A549 (cell line): ENCODE measurements at regions not wholly inside any gene's neighbourhood (a gene's known extent, or its start where the extent isn't known, plus 50 kb on each side); places are given as distances from the start of the nearest gene placed in this dataset.

Source experiments
- ATAC-seq, 2 experiments: fragments of 200-7000 bp in 1 of 2; fragments of >200 bp in 1 of 2; cut with Nextera tagmentation in 1 of 2; cut with Tn5 transposase in 1 of 2; 3 replicates each; pipeline versions ENCODE4 v1.8.0 to v1.9.1; 2018 to 2020; ENCODE audit warnings: mild to moderate bottlenecking in 1 of 2, moderate library complexity in 1 of 2
- CTCF ChIA-PET: fragments of 300-600 bp; sonication (Branson Sonifier 250); formaldehyde crosslinking; extraction: SDS; loops from one replicate; lab custom pipeline; 2021; ENCODE audit warnings: antibody characterized with exemption, inconsistent platforms; lab: Yijun Ruan, JAX
- POLR2A ChIA-PET: fragments of 350-600 bp; formaldehyde crosslinking; extraction: SDS; loops from one replicate; lab custom pipeline; 2021; ENCODE audit warnings: antibody characterized with exemption, inconsistent platforms; lab: Yijun Ruan, JAX
- DNase-seq, 2 experiments: peaks; one replicate each; pipeline versions ENCODE4 v3.0.0 to v3.0.0-alpha.2; 2011 to 2016; ENCODE audit warnings: low read depth in 1 of 2, low spot score in 1 of 2
- FAIRE-seq: peaks from 2 replicates; lab custom pipeline; 2011; peaks lifted over from hg19 to GRCh38; lab: Jason Lieb, UNC
- H3K27ac ChIP-seq, 2 experiments: fragments of >200 bp; sonication (Bioruptor Twin); formaldehyde crosslinking; 3 replicates each; pipeline ENCODE4 v1.5.1; 2016 to 2017
- H3K4me1 ChIP-seq: fragments of >200 bp; sonication (Bioruptor Twin); formaldehyde crosslinking; 3 replicates; pipeline ENCODE4 v1.6.1; 2016
- H3K4me2 ChIP-seq: fragments of >200 bp; sonication (Bioruptor Twin); formaldehyde crosslinking; 3 replicates; pipeline ENCODE4 v1.6.1; 2016
- H3K4me3 ChIP-seq: fragments of >200 bp; sonication (Bioruptor Twin); formaldehyde crosslinking; 3 replicates; pipeline ENCODE4 v1.5.1; 2016
- H3K9me3 ChIP-seq: fragments of >200 bp; sonication (Bioruptor Twin); formaldehyde crosslinking; 3 replicates; pipeline ENCODE4 v1.6.1; 2016
- ATOH8 ChIP-seq: fragments of 250-450 bp; sonication (Bioruptor Pico); IDR thresholded peaks from 2 replicates; pipeline ENCODE4 v1.5.0; 2020; ENCODE audit warnings: low read depth, mild to moderate bottlenecking, moderate library complexity
- CEBPB ChIP-seq, 2 experiments: fragments of >200 bp in 1 of 2; sonication (Bioruptor Twin) in 1 of 2; formaldehyde crosslinking in 1 of 2; IDR thresholded peaks; 2 replicates each; pipeline ENCODE4 v1.6.1; 2012 to 2016
- CHD4 ChIP-seq: fragments of 200-600 bp; sonication (generic); IDR thresholded peaks from 2 replicates; pipeline ENCODE4 v1.6.1; 2016; ENCODE audit warnings: antibody characterized with exemption, mild to moderate bottlenecking, borderline replicate concordance
- EHF ChIP-seq: fragments of 250-450 bp; sonication (Bioruptor Pico); IDR thresholded peaks from 2 replicates; pipeline ENCODE4 v1.5.0; 2020; ENCODE audit warnings: mild to moderate bottlenecking
- EP300 ChIP-seq, 2 experiments: fragments of >200 bp; sonication (Bioruptor Twin); formaldehyde crosslinking; IDR thresholded peaks; 2 replicates in 1 of 2; 3 replicates in 1 of 2; pipeline ENCODE4 v1.6.1; 2016 to 2017
- ESRRA ChIP-seq: fragments of 150-350 bp; IDR thresholded peaks from 2 replicates; pipeline ENCODE4 v1.6.1; 2014; ENCODE audit warnings: mild to moderate bottlenecking, low read length, borderline replicate concordance
- FOSL2 ChIP-seq, 2 experiments: fragments of 450-650 bp in 1 of 2; fragments of >200 bp in 1 of 2; sonication (Bioruptor Twin) in 1 of 2; formaldehyde crosslinking; IDR thresholded peaks; 2 replicates each; pipeline versions ENCODE4 v1.5.0 to v1.6.1; 2016 to 2020; ENCODE audit warnings: mild to moderate bottlenecking in 1 of 2, moderate library complexity in 1 of 2
- GATA3 ChIP-seq: IDR thresholded peaks from 2 replicates; pipeline ENCODE4 v1.6.1; 2012; ENCODE audit warnings: borderline replicate concordance
- HDAC2 ChIP-seq: fragments of 200-600 bp; sonication (generic); IDR thresholded peaks from 2 replicates; pipeline ENCODE4 v1.6.1; 2016
- HES2 ChIP-seq: fragments of >200 bp; sonication (Bioruptor Twin); formaldehyde crosslinking; IDR thresholded peaks from 2 replicates; pipeline ENCODE4 v1.6.1; 2016
- HOXA7 ChIP-seq: fragments of 250-450 bp; sonication (Bioruptor Pico); IDR thresholded peaks from 2 replicates; pipeline ENCODE4 v1.5.0; 2020; ENCODE audit warnings: mild to moderate bottlenecking, moderate library complexity
- HOXB5 ChIP-seq: fragments of 250-450 bp; sonication (Bioruptor Pico); IDR thresholded peaks from 2 replicates; pipeline ENCODE4 v1.5.0; 2020; ENCODE audit warnings: mild to moderate bottlenecking, moderate library complexity
- JUN ChIP-seq, 2 experiments: fragments of >200 bp; sonication (Bioruptor Twin); formaldehyde crosslinking; IDR thresholded peaks; 2 replicates in 1 of 2; 3 replicates in 1 of 2; pipeline ENCODE4 v1.6.1; 2016 to 2017
- JUNB ChIP-seq: fragments of >200 bp; sonication (Bioruptor Twin); formaldehyde crosslinking; IDR thresholded peaks from 2 replicates; pipeline ENCODE4 v1.6.1; 2016
- MAZ ChIP-seq: fragments of 150-350 bp; IDR thresholded peaks from 2 replicates; pipeline ENCODE4 v1.6.1; 2014; ENCODE audit warnings: antibody characterized with exemption, low read depth, low read length, borderline replicate concordance
- NPAS2 ChIP-seq: fragments of 250-450 bp; sonication (Bioruptor Pico); IDR thresholded peaks from 2 replicates; pipeline ENCODE4 v1.8.0; 2022; ENCODE audit warnings: mild to moderate bottlenecking, moderate library complexity, borderline replicate concordance
- POLR2AphosphoS2 ChIP-seq: conservative IDR thresholded peaks from 2 replicates; pipeline ENCODE4 v1.6.1; 2012; ENCODE audit warnings: low read length, improper control_type of control experiment, inconsistent platforms
- RCOR1 ChIP-seq: fragments of 150-350 bp; IDR thresholded peaks from 2 replicates; pipeline ENCODE4 v1.6.1; 2014; ENCODE audit warnings: antibody characterized with exemption, low read length, low read depth
- SMC3 ChIP-seq: fragments of >200 bp; sonication (Bioruptor Twin); formaldehyde crosslinking; IDR thresholded peaks from 3 replicates; pipeline ENCODE4 v1.6.1; 2018; ENCODE audit warnings: inconsistent platforms
- SREBF2 ChIP-seq: fragments of 450-650 bp; IDR thresholded peaks from 2 replicates; pipeline ENCODE4 v1.6.1; 2014; ENCODE audit warnings: mild to moderate bottlenecking, moderate library complexity
- TFCP2L1 ChIP-seq: fragments of 250-450 bp; sonication (Bioruptor Pico); IDR thresholded peaks from 2 replicates; pipeline ENCODE4 v1.5.0; 2021; ENCODE audit warnings: mild to moderate bottlenecking
- TP53 ChIP-seq: fragments of 250-450 bp; sonication (Bioruptor Pico); IDR thresholded peaks from 2 replicates; pipeline ENCODE4 v1.5.0; 2021; ENCODE audit warnings: mild to moderate bottlenecking, moderate library complexity
- ZC3H11A ChIP-seq: fragments of 450-650 bp; IDR thresholded peaks from 2 replicates; pipeline ENCODE4 v1.6.1; 2014; ENCODE audit warnings: antibody characterized with exemption, mild to moderate bottlenecking
- ZNF302 ChIP-seq: fragments of 250-450 bp; sonication (Bioruptor Pico); IDR thresholded peaks from 2 replicates; pipeline ENCODE4 v1.9.0; 2021; ENCODE audit warnings: inconsistent platforms, mild to moderate bottlenecking, moderate library complexity
- ZSCAN20 ChIP-seq: fragments of 250-450 bp; sonication (Bioruptor Pico); IDR thresholded peaks from 2 replicates; pipeline ENCODE4 v1.8.0; 2022; ENCODE audit warnings: mild to moderate bottlenecking, moderate library complexity
- WGBS: methylation state at CpG from one replicate; pipeline ENCODE4 v1.1.6; 2017; ENCODE audit errors: missing lambda C conversion rate; 5-methylcytosine and 5-hydroxymethylcytosine counted together
- TF ChIP-seq, protein P1 (sequence below): fragments of 450-650 bp; IDR thresholded peaks from 2 replicates; pipeline ENCODE4 v1.6.1; 2014; ENCODE audit warnings: antibody characterized with exemption
- TF ChIP-seq, protein P2 (sequence below): fragments of 150-350 bp; IDR thresholded peaks from 2 replicates; pipeline ENCODE4 v1.6.1; 2014; ENCODE audit warnings: low read depth, mild to moderate bottlenecking, low read length
- TF ChIP-seq, protein P3 (sequence below): fragments of 250-450 bp; sonication (Bioruptor Pico); IDR thresholded peaks from 2 replicates; pipeline ENCODE4 v1.5.0; 2021; ENCODE audit warnings: mild to moderate bottlenecking, moderate library complexity, borderline replicate concordance
- TF ChIP-seq, protein P4 (sequence below): fragments of >200 bp; sonication (Bioruptor Twin); formaldehyde crosslinking; IDR thresholded peaks from 3 replicates; pipeline ENCODE4 v1.6.1; 2016

DNA sequence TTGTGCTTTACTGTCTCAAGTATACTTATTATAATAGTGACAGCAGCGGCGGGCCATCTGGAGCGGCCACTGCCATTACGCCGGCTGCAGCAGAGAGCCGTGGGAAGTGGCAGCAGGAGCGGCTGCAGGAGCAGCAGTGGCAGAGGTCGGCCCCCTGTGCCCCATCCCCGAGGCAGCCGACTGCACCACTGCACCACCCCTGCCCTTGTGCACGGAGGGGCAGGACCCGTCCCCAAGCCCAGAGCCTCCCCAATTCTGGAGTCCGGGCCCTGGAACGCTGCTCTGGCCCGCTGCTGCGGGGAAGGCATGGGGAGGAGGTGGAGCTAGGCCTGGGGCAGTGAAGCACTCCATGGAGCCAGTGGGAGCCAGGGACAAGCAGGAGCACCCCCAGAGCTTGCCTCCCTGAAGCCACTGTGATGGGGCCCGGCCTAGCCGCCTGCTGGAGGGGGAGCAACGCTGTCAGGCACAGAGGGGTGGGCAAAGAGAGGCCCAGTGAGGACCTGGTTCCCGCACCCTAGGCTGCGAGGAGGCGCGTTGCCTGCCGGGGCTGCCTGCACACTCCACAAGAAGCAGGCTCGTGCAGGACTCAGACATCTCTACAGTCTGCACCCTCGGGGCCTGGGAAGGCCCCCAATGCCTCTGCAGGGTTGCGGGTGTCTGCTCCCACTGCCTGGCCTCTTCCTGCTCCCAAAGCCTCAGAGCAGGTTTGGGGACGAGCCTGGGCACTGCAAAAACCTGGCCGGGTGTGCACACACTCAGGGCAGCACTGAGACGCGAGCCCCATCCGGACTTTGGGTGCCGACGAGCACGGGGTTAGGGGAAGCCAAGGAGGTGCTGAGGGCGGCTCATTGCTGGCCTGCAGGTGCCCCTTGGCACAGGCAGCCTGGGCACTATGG is 74.2 kb upstream of the RASSF8 start (continued):
- TF ChIP-seq, protein P1, sequence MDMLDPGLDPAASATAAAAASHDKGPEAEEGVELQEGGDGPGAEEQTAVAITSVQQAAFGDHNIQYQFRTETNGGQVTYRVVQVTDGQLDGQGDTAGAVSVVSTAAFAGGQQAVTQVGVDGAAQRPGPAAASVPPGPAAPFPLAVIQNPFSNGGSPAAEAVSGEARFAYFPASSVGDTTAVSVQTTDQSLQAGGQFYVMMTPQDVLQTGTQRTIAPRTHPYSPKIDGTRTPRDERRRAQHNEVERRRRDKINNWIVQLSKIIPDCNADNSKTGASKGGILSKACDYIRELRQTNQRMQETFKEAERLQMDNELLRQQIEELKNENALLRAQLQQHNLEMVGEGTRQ, result no peak
- TF ChIP-seq, protein P2, sequence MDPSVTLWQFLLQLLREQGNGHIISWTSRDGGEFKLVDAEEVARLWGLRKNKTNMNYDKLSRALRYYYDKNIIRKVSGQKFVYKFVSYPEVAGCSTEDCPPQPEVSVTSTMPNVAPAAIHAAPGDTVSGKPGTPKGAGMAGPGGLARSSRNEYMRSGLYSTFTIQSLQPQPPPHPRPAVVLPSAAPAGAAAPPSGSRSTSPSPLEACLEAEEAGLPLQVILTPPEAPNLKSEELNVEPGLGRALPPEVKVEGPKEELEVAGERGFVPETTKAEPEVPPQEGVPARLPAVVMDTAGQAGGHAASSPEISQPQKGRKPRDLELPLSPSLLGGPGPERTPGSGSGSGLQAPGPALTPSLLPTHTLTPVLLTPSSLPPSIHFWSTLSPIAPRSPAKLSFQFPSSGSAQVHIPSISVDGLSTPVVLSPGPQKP, result no peak

DNA sequence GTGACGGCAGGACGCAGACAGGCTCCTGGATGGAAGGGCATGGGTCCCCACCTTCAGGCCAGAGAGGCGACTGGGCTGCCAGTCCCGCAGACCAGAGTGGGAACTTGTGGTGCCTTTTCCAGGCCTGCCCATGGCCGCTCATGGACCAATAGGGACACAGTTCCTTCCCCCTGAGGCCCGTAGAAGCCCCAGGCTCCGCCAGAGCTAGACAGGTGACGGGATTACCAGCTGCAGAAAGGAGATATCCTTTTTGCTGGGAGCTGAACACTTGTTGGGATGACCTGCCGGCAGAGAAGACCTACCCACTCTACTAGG is 73.6 kb upstream of the RASSF8 start:
- Histone ChIP-seq H3K9me3 (no peaks in the 10 kb centered on the region), H3K27ac (no peak overlapping the region), H3K4me1 (no peaks in the 10 kb centered on the region), H3K4me2 (no peak overlapping the region), H3K4me3 (no peak overlapping the region)
- DNase-seq (no peak), ATAC-seq (no peak; a peak in 1 of 6 replicates), FAIRE-seq (no peak)
- CTCF ChIA-PET, result interaction anchor here (1.2 kb wide), 1 partner anchor 144 kb away, joined by 3 read pairs; no protein-coding TSS in a partner anchor
- 47% methylated on average over 5 of the region's 9 CpGs for WGBS
- POLR2A ChIA-PET, result no interaction called here
- TF ChIP-seq POLR2AphosphoS2, result no peak
- TF ChIP-seq ATOH8 (CRISPR knock-in tag), result no peak
- no peak for TF ChIP-seq CEBPB (IDR thresholded peaks at IDR 0.05)
- no peak for TF ChIP-seq EP300 (IDR thresholded peaks at IDR 0.05)
- no peak for TF ChIP-seq ZC3H11A
- TF ChIP-seq HOXB5 (CRISPR knock-in tag), result no peak
- no peak for TF ChIP-seq NPAS2 (CRISPR knock-in tag)
- no peak for TF ChIP-seq MAZ
- no peak for TF ChIP-seq HDAC2
- no peak for TF ChIP-seq RCOR1
- no peak for TF ChIP-seq SREBF2
- TF ChIP-seq GATA3, result no peak
- no peak for TF ChIP-seq HES2
- TF ChIP-seq SMC3, result no peak

DNA sequence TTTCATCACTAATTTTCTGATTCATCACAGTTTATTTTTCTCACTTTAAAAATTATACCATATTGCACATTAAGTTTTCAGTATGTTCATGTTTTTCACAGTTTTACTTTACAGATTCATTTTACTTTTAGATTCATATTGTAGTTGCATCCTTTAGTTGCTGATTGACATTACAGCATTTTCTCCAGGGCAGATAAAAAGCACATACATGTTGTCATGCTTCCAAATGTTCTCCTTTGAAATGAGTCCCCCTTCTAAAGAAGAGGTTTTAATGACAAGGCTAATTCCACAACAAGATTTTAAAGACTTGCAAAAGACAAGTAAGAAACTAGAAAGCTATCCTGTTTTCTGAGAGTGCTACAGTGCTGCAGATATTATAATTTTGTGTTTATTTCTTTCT is 72.1 kb upstream of the RASSF8 start:
- Histone ChIP-seq H3K27ac (no peak overlapping the region), H3K9me3 (no peaks in the 10 kb centered on the region), H3K4me3 (no peak overlapping the region), H3K4me1 (no peaks in the 10 kb centered on the region), H3K4me2 (no peak overlapping the region)
- FAIRE-seq (no peak), DNase-seq (no peak), ATAC-seq (no peak)
- POLR2A ChIA-PET, result no interaction called here
- TF ChIP-seq ZNF302 (CRISPR knock-in tag) (no peak), EHF (CRISPR knock-in tag) (no peak), TP53 (CRISPR knock-in tag) (no peak), ZSCAN20 (no peak), ZC3H11A (no peak), HOXA7 (CRISPR knock-in tag) (no peak), ESRRA (no peak), JUN (IDR thresholded peaks at IDR 0.05) (no peak), SREBF2 (no peak), FOSL2 (IDR thresholded peaks at IDR 0.05) (no peak), FOSL2 (CRISPR knock-in tag; IDR thresholded peaks at IDR 0.05) (no peak), HOXB5 (CRISPR knock-in tag) (no peak), CHD4 (no peak), TFCP2L1 (no peak), JUNB (no peak)
- TF ChIP-seq, protein P3, sequence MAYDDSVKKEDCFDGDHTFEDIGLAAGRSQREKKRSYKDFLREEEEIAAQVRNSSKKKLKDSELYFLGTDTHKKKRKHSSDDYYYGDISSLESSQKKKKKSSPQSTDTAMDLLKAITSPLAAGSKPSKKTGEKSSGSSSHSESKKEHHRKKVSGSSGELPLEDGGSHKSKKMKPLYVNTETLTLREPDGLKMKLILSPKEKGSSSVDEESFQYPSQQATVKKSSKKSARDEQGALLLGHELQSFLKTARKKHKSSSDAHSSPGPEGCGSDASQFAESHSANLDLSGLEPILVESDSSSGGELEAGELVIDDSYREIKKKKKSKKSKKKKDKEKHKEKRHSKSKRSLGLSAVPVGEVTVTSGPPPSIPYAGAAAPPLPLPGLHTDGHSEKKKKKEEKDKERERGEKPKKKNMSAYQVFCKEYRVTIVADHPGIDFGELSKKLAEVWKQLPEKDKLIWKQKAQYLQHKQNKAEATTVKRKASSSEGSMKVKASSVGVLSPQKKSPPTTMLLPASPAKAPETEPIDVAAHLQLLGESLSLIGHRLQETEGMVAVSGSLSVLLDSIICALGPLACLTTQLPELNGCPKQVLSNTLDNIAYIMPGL (CRISPR knock-in tag), result no peak
- TF ChIP-seq, protein P4, sequence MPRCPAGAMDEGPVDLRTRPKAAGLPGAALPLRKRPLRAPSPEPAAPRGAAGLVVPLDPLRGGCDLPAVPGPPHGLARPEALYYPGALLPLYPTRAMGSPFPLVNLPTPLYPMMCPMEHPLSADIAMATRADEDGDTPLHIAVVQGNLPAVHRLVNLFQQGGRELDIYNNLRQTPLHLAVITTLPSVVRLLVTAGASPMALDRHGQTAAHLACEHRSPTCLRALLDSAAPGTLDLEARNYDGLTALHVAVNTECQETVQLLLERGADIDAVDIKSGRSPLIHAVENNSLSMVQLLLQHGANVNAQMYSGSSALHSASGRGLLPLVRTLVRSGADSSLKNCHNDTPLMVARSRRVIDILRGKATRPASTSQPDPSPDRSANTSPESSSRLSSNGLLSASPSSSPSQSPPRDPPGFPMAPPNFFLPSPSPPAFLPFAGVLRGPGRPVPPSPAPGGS, result no peak
- CTCF ChIA-PET, result interaction anchor here (0.7 to 1.3 kb wide), 2 partner anchors 13 to 227 kb away, joined by 3 read pairs; no protein-coding TSS in a partner anchor
